Esophagus muscularis mucosa (tissue), 4 donors: ENCODE measurements at regions not wholly inside any gene's neighbourhood (a gene's known extent, or its start where the extent isn't known, plus 50 kb on each side); places are given as distances from the start of the nearest gene placed in this dataset.

Source experiments
- DNase-seq: peaks from one replicate; pipeline ENCODE4 v3.0.0-alpha.2; 2017; ENCODE audit errors: extremely low spot score
- H3K27ac ChIP-seq, 4 donors: fragments of 200-600 bp; sonication (generic); replicated peaks in 1 of 4; 1 replicate in 3 of 4; 2 replicates in 1 of 4; pipeline ENCODE4 v1.5.1; 2016 to 2019; ENCODE audit warnings: mild to moderate bottlenecking in 1 of 4
- H3K27me3 ChIP-seq, 4 donors: fragments of 200-600 bp; sonication (generic); one replicate each; pipeline versions ENCODE4 v1.5.1 to v1.6.0; 2016 to 2019
- H3K36me3 ChIP-seq, 4 donors: fragments of 200-600 bp; sonication (generic); one replicate each; pipeline ENCODE4 v1.5.1; 2016 to 2019
- H3K4me1 ChIP-seq, 4 donors: fragments of 200-600 bp; sonication (generic); one replicate each; pipeline ENCODE4 v1.5.1; 2016 to 2019
- H3K4me3 ChIP-seq, 4 donors: fragments of 200-600 bp; sonication (generic); 1 replicate in 2 of 4; 2 replicates in 2 of 4; pipeline ENCODE4 v1.5.1; 2016 to 2019; ENCODE audit warnings: mild to moderate bottlenecking in 4 of 4, moderate library complexity in 1 of 4
- H3K9me3 ChIP-seq, 4 donors: fragments of 200-600 bp; sonication (generic); 1 replicate in 3 of 4; 2 replicates in 1 of 4; pipeline ENCODE4 v1.5.1; 2016 to 2019
- EP300 ChIP-seq: sonication (generic); formaldehyde crosslinking; IDR thresholded peaks from one replicate; pipeline ENCODE4 v1.6.1; 2017; ENCODE audit warnings: antibody characterized with exemption
- POLR2A ChIP-seq: fragments of 450-650 bp; IDR thresholded peaks from one replicate; pipeline ENCODE4 v1.6.1; 2017; ENCODE audit warnings: antibody characterized with exemption, moderate library complexity, mild to moderate bottlenecking, low read depth
- POLR2AphosphoS5 ChIP-seq, 2 donors: sonication (generic); formaldehyde crosslinking; IDR thresholded peaks; one replicate each; pipeline ENCODE4 v1.6.1; 2017; ENCODE audit warnings: antibody characterized with exemption in 2 of 2
- WGBS: methylation state at CpG from one replicate; pipeline ENCODE4 v1.1.5; 2018; 5-methylcytosine and 5-hydroxymethylcytosine counted together
- intact Hi-C: fragments of 100-400 bp; cut with DNase I; formaldehyde crosslinking; loops from one replicate; pipeline ENCODE4 v1.15.1; 2023
- TF ChIP-seq, protein P1 (sequence below), 3 experiments: fragments of 200-600 bp in 2 of 3; fragments of 450-650 bp in 1 of 3; sonication (generic) in 2 of 3; IDR thresholded peaks; one replicate each; pipeline ENCODE4 v1.5.1; 2017 to 2019; ENCODE audit warnings: antibody characterized with exemption in 3 of 3, mild to moderate bottlenecking in 2 of 3, moderate library complexity in 1 of 3

DNA sequence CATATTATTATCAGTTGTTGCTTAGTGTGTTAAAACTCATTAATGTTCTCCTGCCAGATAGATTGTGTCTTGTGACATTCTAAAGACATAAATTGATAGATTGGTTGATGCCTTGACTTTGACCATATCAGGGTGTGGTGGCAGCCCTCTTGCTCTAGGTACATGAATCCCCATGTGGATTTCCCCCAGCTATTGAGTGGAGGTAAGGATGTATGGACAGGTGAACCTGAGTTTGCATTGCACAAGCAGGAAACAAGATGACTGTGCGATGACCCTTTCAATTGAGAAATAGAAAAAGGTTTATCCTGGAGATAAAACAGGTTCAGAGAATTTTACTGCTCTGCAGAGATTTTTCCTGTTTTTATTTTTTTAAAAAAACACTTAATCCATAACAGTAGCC is 619.2 kb downstream of the SPRY1 start:
- Histone ChIP-seq H3K36me3 (no peaks in the 10 kb centered on the region), H3K4me3 (no peak overlapping the region), H3K27ac (no peak overlapping the region), H3K27me3 (no peaks in the 10 kb centered on the region), H3K4me1 (peaks cover 15 to 34% (median 30%) of the 10 kb centered on the region in 4 donors), H3K9me3 (no peaks in the 10 kb centered on the region)
- intact Hi-C loops, result loop anchor here (10.0 kb wide), 1 partner anchor 181 kb away; no protein-coding TSS in a partner anchor
- no peak for DNase-seq
- TF ChIP-seq POLR2AphosphoS5 (IDR thresholded peaks at IDR 0.05), result no peak
- no peak for TF ChIP-seq EP300
- TF ChIP-seq POLR2A, result no peak
- TF ChIP-seq, protein P1, sequence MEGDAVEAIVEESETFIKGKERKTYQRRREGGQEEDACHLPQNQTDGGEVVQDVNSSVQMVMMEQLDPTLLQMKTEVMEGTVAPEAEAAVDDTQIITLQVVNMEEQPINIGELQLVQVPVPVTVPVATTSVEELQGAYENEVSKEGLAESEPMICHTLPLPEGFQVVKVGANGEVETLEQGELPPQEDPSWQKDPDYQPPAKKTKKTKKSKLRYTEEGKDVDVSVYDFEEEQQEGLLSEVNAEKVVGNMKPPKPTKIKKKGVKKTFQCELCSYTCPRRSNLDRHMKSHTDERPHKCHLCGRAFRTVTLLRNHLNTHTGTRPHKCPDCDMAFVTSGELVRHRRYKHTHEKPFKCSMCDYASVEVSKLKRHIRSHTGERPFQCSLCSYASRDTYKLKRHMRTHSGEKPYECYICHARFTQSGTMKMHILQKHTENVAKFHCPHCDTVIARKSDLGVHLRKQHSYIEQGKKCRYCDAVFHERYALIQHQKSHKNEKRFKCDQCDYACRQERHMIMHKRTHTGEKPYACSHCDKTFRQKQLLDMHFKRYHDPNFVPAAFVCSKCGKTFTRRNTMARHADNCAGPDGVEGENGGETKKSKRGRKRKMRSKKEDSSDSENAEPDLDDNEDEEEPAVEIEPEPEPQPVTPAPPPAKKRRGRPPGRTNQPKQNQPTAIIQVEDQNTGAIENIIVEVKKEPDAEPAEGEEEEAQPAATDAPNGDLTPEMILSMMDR (IDR thresholded peaks at IDR 0.05), result no peak
- 50% methylated on average over 1 of the region's 1 CpG for WGBS

DNA sequence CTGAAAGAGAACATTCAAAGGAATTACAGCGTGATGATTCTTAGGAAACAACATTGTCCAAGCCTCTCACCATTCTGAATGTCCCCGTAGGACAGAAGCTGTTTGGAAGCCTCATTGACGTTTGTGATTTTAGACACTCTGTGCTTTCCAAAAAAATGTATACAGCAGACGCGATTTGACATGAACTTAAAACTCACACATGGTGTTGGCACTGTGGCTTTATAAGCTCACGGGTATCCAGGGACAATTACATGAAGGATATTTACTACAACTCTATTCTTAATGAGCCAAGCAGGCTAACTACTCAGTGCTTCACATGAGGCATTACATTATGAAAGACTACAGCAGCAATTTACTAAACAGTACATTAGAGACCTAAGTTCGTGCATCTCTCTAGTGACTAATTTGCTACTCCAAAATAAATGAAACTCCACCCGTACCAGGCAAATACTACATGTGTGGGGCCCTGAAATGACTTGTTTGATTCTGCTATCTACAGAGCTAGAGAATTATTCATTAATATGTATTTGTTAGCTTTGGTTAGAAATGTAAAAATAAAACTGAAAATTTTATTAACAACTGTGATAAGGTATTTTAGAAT is 620.7 kb downstream of the SPRY1 start:
- intact Hi-C loops, result loop anchor here (10.0 kb wide), 1 partner anchor 182 kb away; no protein-coding TSS in a partner anchor
- Histone ChIP-seq H3K4me3 (no peak overlapping the region), H3K27ac (peak overlapping the region in 2 of 4 donors; percentile 73 to 83), H3K4me1 (peaks cover 15 to 39% (median 31%) of the 10 kb centered on the region in 4 donors), H3K27me3 (no peaks in the 10 kb centered on the region), H3K9me3 (no peaks in the 10 kb centered on the region), H3K36me3 (no peaks in the 10 kb centered on the region)
- 71% methylated on average over 8 of the region's 8 CpGs for WGBS
- no peak for DNase-seq
- TF ChIP-seq POLR2A, result no peak
- TF ChIP-seq, protein P1 (IDR thresholded peaks at IDR 0.05), result no peak
- no peak for TF ChIP-seq POLR2AphosphoS5 (IDR thresholded peaks at IDR 0.05)
- TF ChIP-seq EP300, result no peak

DNA sequence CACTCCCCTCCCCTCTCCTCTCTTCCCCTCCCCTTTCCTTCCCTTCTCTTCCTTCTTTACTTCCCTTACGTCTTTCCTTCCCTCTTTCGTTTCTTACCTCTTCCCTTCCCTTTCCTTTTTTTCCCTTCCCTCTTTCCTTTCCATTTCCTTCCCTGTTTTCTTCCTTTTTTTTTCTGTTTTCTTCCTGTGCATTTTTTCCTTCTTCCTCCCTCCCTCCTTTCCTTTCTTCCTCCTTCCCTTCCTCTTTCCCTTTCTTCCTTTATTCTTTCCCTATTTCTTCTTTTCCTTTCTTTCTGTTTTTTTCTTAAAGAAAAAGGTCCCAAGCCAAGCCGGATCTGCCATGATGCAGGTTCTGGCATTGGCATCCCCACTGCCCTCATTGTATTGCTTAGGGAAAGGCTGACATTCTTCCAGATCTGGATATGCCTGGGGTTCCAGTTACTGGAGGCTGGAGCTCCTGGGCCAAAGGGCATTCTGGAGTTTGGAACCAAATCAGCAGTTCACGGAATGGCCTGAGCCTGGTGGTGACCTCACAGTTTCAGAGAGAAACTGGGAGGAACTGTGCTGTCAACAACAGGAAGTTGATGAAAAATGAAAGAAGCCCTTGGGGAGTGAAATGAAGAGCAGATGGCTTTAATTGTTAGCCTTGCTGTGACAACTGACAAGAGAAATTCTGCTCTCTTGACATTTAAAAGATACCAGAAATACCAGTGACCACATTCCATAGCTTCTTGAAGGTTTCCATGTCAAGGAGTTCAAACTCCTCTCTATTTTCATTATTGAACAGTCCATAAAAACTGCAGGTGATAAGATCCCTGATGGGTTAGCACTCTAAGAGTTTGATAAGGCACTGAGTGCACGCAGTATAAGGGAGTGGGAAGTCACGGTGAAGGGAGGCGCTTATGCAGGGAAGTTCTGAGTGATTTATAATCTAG is 622.1 kb downstream of the SPRY1 start:
- peak overlapping the region in 1 of 4 donors; percentile 44 for H3K4me3 ChIP-seq
- peak; percentile 93 for DNase-seq

DNA sequence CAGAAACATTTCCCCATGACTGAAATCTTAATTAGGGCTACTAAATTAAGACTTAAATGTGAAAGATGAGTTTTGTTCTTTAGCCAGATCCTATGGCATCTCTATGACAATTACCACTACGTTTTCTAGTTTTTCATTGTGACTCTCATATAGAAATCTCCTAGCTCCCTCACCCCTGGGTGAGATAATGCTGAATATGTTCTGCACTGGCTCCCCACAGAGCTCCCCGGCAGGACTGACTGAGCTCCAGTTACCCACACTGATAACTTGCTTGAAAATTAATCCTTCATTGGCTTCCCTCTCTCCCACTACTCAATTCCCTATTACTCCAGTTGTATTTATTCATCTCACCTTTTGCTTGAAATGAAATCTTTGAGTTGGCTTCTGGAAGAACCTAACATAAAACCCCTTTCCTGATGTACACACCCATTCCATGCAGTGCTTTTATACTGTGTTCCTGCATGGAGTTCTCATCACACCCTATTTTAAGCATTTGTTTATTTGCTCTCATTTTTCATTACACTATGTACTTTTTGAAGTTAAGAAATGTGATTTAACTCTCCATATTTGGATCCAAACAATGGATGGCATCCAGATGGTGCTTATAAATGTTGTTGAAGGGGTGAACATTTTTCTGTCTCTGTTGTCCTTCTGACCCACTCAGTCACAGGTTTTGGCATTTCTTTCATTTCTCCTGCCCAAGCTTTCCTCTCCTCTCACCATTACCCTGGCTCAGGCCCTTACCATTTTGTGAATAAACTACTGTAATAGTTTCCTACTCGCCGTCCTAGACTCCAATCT is 623.4 kb downstream of the SPRY1 start:
- intact Hi-C loops, result loop anchor here (10.0 kb wide), 2 partner anchors 185 to 235 kb away; no protein-coding TSS in a partner anchor
- Histone ChIP-seq H3K27me3 (no peaks in the 10 kb centered on the region), H3K4me3 (peak overlapping the region; percentile 6 to 44 (median 22)), H3K27ac (peak overlapping the region; percentile 73 to 83 (median 76)), H3K9me3 (no peaks in the 10 kb centered on the region), H3K4me1 (peaks cover 15 to 39% (median 31%) of the 10 kb centered on the region in 4 donors), H3K36me3 (no peaks in the 10 kb centered on the region)
- no peak for DNase-seq
- 46% methylated on average over 4 of the region's 4 CpGs for WGBS
- TF ChIP-seq, protein P1 (IDR thresholded peaks at IDR 0.05), result no peak
- peak in 1 of 2 donors; percentile 85 for TF ChIP-seq POLR2AphosphoS5 (IDR thresholded peaks at IDR 0.05)

More for the DNA sequence above, 622.1 kb downstream of the SPRY1 start:
- peak overlapping the region; percentile 73 to 83 (median 76) for H3K27ac ChIP-seq
- no peaks in the 10 kb centered on the region for H3K9me3 ChIP-seq
- H3K4me1 ChIP-seq, result peaks cover 15 to 39% (median 31%) of the 10 kb centered on the region in 4 donors
- 54% methylated on average over 7 of the region's 7 CpGs for WGBS
- no peaks in the 10 kb centered on the region for H3K27me3 ChIP-seq
- H3K36me3 ChIP-seq, result no peaks in the 10 kb centered on the region
- TF ChIP-seq, protein P1 (IDR thresholded peaks at IDR 0.05), result no peak
- TF ChIP-seq POLR2AphosphoS5 (IDR thresholded peaks at IDR 0.05), result peak; percentile 48 to 61
- intact Hi-C loops, result loop anchor here (10.0 kb wide), 1 partner anchor 184 kb away; no protein-coding TSS in a partner anchor
